Liver (tissue), 3 donors: ENCODE measurements at regions not wholly inside any gene's neighbourhood (a gene's known extent, or its start where the extent isn't known, plus 50 kb on each side); places are given as distances from the start of the nearest gene placed in this dataset.

Source experiments
- EGR1 ChIP-seq, 2 donors: IDR thresholded peaks; 2 replicates each; pipeline ENCODE4 v1.6.1; 2016 to 2018; ENCODE audit warnings: antibody characterized with exemption in 2 of 2, low read depth in 2 of 2
- FOXA1 ChIP-seq: IDR thresholded peaks from 2 replicates; pipeline ENCODE4 v1.6.1; 2016; ENCODE audit warnings: antibody characterized with exemption
- GABPA ChIP-seq, 2 donors: IDR thresholded peaks in 1 of 2; conservative IDR thresholded peaks in 1 of 2; 2 replicates each; pipeline ENCODE4 v1.6.1; 2016; ENCODE audit warnings: antibody characterized with exemption in 2 of 2, mild to moderate bottlenecking in 1 of 2, moderate library complexity in 1 of 2
- HNF4G ChIP-seq: IDR thresholded peaks from 2 replicates; pipeline ENCODE4 v1.6.1; 2016; ENCODE audit warnings: antibody characterized with exemption
- JUND ChIP-seq, 2 donors: IDR thresholded peaks; 2 replicates each; pipeline ENCODE4 v1.6.1; 2016; ENCODE audit warnings: antibody characterized with exemption in 2 of 2
- RXRA ChIP-seq, 2 donors: IDR thresholded peaks; 2 replicates each; pipeline ENCODE4 v1.6.1; 2017 to 2018; ENCODE audit warnings: antibody characterized with exemption in 2 of 2, mild to moderate bottlenecking in 1 of 2
- SP1 ChIP-seq: IDR thresholded peaks from 2 replicates; pipeline ENCODE4 v1.6.1; 2018; ENCODE audit warnings: antibody characterized with exemption, mild to moderate bottlenecking
- YY1 ChIP-seq: IDR thresholded peaks from 2 replicates; pipeline ENCODE4 v1.6.1; 2016; ENCODE audit warnings: antibody characterized with exemption, mild to moderate bottlenecking
- TF ChIP-seq, protein P1 (sequence below): fragments of 150-350 bp; IDR thresholded peaks from 2 replicates; pipeline ENCODE4 v1.5.1; 2017; ENCODE audit warnings: improper control_type of control experiment, low read depth, low read length; ENCODE audit not compliant: missing input control
- TF ChIP-seq, protein P2 (sequence below): IDR thresholded peaks from 2 replicates; pipeline ENCODE4 v1.6.1; 2016; ENCODE audit warnings: antibody characterized with exemption, mild to moderate bottlenecking
- TF ChIP-seq, protein P3 (sequence below): IDR thresholded peaks from 2 replicates; pipeline ENCODE4 v1.6.1; 2016; ENCODE audit warnings: antibody characterized with exemption
- TF ChIP-seq, protein P4 (sequence below): IDR thresholded peaks from 2 replicates; pipeline ENCODE4 v1.6.1; 2016; ENCODE audit warnings: antibody characterized with exemption
- TF ChIP-seq, protein P5 (sequence below): IDR thresholded peaks from 2 replicates; pipeline ENCODE4 v1.6.1; 2016; ENCODE audit warnings: antibody characterized with exemption
- donor health status: healthy.
- donor health status: healthy.

- TF ChIP-seq, protein P1, sequence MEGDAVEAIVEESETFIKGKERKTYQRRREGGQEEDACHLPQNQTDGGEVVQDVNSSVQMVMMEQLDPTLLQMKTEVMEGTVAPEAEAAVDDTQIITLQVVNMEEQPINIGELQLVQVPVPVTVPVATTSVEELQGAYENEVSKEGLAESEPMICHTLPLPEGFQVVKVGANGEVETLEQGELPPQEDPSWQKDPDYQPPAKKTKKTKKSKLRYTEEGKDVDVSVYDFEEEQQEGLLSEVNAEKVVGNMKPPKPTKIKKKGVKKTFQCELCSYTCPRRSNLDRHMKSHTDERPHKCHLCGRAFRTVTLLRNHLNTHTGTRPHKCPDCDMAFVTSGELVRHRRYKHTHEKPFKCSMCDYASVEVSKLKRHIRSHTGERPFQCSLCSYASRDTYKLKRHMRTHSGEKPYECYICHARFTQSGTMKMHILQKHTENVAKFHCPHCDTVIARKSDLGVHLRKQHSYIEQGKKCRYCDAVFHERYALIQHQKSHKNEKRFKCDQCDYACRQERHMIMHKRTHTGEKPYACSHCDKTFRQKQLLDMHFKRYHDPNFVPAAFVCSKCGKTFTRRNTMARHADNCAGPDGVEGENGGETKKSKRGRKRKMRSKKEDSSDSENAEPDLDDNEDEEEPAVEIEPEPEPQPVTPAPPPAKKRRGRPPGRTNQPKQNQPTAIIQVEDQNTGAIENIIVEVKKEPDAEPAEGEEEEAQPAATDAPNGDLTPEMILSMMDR, result no peak
- TF ChIP-seq, protein P2, sequence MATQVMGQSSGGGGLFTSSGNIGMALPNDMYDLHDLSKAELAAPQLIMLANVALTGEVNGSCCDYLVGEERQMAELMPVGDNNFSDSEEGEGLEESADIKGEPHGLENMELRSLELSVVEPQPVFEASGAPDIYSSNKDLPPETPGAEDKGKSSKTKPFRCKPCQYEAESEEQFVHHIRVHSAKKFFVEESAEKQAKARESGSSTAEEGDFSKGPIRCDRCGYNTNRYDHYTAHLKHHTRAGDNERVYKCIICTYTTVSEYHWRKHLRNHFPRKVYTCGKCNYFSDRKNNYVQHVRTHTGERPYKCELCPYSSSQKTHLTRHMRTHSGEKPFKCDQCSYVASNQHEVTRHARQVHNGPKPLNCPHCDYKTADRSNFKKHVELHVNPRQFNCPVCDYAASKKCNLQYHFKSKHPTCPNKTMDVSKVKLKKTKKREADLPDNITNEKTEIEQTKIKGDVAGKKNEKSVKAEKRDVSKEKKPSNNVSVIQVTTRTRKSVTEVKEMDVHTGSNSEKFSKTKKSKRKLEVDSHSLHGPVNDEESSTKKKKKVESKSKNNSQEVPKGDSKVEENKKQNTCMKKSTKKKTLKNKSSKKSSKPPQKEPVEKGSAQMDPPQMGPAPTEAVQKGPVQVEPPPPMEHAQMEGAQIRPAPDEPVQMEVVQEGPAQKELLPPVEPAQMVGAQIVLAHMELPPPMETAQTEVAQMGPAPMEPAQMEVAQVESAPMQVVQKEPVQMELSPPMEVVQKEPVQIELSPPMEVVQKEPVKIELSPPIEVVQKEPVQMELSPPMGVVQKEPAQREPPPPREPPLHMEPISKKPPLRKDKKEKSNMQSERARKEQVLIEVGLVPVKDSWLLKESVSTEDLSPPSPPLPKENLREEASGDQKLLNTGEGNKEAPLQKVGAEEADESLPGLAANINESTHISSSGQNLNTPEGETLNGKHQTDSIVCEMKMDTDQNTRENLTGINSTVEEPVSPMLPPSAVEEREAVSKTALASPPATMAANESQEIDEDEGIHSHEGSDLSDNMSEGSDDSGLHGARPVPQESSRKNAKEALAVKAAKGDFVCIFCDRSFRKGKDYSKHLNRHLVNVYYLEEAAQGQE, result no peak
- no peak for TF ChIP-seq HNF4G
- TF ChIP-seq, protein P3, sequence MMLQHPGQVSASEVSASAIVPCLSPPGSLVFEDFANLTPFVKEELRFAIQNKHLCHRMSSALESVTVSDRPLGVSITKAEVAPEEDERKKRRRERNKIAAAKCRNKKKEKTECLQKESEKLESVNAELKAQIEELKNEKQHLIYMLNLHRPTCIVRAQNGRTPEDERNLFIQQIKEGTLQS, result no peak
- TF ChIP-seq, protein P4, sequence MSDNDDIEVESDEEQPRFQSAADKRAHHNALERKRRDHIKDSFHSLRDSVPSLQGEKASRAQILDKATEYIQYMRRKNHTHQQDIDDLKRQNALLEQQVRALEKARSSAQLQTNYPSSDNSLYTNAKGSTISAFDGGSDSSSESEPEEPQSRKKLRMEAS, result no peak
- no peak for TF ChIP-seq FOXA1
- TF ChIP-seq GABPA (IDR thresholded peaks at IDR 0.05 in 1 of 2, conservative IDR thresholded peaks at IDR 0.05 in 1 of 2), result no peak
- no peak for TF ChIP-seq RXRA (IDR thresholded peaks at IDR 0.05)
- no peak for TF ChIP-seq SP1
- TF ChIP-seq EGR1 (IDR thresholded peaks at IDR 0.05; ENCODE audit: low read depth in 2 of 2), result no peak
- TF ChIP-seq JUND (IDR thresholded peaks at IDR 0.05), result no peak
- TF ChIP-seq, protein P5, sequence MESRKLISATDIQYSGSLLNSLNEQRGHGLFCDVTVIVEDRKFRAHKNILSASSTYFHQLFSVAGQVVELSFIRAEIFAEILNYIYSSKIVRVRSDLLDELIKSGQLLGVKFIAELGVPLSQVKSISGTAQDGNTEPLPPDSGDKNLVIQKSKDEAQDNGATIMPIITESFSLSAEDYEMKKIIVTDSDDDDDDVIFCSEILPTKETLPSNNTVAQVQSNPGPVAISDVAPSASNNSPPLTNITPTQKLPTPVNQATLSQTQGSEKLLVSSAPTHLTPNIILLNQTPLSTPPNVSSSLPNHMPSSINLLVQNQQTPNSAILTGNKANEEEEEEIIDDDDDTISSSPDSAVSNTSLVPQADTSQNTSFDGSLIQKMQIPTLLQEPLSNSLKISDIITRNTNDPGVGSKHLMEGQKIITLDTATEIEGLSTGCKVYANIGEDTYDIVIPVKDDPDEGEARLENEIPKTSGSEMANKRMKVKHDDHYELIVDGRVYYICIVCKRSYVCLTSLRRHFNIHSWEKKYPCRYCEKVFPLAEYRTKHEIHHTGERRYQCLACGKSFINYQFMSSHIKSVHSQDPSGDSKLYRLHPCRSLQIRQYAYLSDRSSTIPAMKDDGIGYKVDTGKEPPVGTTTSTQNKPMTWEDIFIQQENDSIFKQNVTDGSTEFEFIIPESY, result no peak
- TF ChIP-seq YY1, result no peak
These were observed 521.9 kb upstream of the GOLIM4 start for GRCh38 chr3:168617658-168618057.
